OCI-LY7 (cell line): ENCODE measurements at regions not wholly inside any gene's neighbourhood (a gene's known extent, or its start where the extent isn't known, plus 50 kb on each side); places are given as distances from the start of the nearest gene placed in this dataset.

Source experiments
- CTCF ChIP-seq: fragments of 200-600 bp; sonication (generic); conservative IDR thresholded peaks from 2 replicates; pipeline ENCODE4 v1.5.1; 2014; ENCODE audit warnings: mild to moderate bottlenecking, antibody characterized with exemption, low read length, moderate library complexity, mixed read lengths
- EZH2phosphoT487 ChIP-seq: fragments of 200-600 bp; sonication (generic); IDR thresholded peaks from 2 replicates; pipeline ENCODE4 v1.6.1; 2018; ENCODE audit warnings: low read depth, borderline replicate concordance, mild to moderate bottlenecking, mixed run types, antibody characterized with exemption, low read length, moderate library complexity, mixed read lengths

DNA sequence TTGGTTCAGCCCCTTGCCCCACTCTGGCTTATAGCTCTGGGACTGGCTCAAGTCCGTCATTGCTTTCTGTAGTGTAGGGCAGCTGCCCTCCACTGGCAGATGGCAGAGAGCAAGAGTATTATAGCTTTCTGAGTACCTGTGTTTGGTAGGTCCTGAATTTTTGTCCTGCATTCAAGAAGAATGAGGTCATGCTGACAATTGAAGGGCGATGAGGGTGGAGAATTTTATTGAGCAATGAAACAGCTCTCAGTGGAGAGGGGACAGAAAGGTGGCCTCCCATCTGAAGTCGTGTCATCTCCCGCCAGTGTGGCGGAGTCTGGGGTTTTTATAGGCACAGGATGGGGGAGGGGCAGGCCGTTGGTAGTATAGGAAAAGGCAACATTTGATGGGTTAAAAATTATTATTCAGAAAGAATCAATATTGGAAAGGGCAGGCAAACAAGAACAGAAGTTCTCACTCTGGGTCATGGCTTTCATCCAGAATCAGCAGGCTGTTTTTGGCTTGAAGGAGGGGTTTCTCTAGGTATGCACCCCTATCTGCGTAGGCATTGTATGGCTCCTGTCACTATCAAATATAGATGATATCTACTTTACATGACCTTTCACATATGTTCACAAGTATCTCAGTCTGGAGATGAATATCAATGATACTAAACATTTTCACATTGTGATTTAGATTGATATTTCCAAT, 1239.7 kb upstream of the ALCAM start:
- no peak for TF ChIP-seq CTCF
- TF ChIP-seq EZH2phosphoT487: no peak
